Activated T-cell treated with anti-CD3 and anti-CD28 coated beads, Interleukin-2, amount 50 U/mL, for 24 hours (primary cell): ENCODE measurements at regions not wholly inside any gene's neighbourhood (a gene's known extent, or its start where the extent isn't known, plus 50 kb on each side); places are given as distances from the start of the nearest gene placed in this dataset.
A peak's percentile ranks its signal among the peaks of the same experiment; 100 is the strongest.

Experiments
- DNase-seq: peaks from one replicate; pipeline ENCODE4 v3.0.0-alpha.2; 2020
- H3K27ac Mint-ChIP-seq: 2 replicates; pipeline ENCODE4 v1.8.0; 2020; ENCODE audit warnings: mild to moderate bottlenecking, mixed read lengths
- H3K27me3 Mint-ChIP-seq: 2 replicates; pipeline ENCODE4 v1.8.0; 2020; ENCODE audit warnings: mixed read lengths
- H3K36me3 Mint-ChIP-seq: 2 replicates; pipeline ENCODE4 v1.8.0; 2020; ENCODE audit warnings: low read depth, mixed read lengths
- H3K4me1 Mint-ChIP-seq: 2 replicates; pipeline ENCODE4 v1.8.0; 2020; ENCODE audit warnings: low read depth, mixed read lengths
- H3K4me3 Mint-ChIP-seq: 2 replicates; pipeline ENCODE4 v1.8.0; 2020; ENCODE audit warnings: mild to moderate bottlenecking, moderate library complexity, mixed read lengths
- H3K9me3 Mint-ChIP-seq: 2 replicates; pipeline ENCODE4 v1.8.0; 2020; ENCODE audit warnings: mixed read lengths

DNA sequence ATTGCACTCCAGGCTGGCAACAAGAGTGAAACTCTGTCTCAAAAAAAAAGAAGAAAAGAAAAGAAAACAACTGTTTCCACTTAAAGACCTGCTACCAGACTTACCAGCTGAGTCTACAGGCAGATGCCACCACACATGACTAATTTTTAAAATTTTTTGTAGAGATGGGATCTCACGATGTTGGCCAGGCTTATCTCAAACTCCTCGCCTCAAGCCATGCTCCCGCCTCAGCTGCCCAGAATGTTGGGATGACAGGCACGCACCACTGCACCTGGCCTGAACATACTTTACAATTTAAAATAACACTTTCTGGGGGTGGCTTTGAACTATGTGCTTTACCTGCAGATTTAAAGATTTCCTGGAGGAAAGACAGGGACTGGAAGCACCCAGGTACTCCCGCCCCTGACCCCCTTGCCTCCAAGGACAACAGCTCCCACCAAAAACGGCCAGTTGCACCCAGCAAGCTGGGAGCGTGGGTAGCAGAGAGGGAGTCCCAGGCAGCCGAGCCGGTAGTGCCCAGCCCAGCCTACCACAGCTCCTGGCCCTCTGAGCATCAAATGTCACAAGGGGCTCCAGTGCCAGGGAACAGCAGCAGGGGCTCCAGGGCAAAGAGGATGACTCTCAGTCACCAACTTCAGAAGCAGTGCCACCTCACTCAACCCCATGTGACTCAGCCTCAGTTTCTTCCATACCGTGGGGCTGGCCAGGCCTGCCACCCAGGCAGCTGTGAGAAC lies 262.9 kb downstream of the PARN start:
- Mint-ChIP-seq H3K27me3 (no peaks in the 10 kb centered on the region), H3K9me3 (no peaks in the 10 kb centered on the region), H3K36me3 (no peaks in the 10 kb centered on the region), H3K27ac (no peak overlapping the region), H3K4me1 (no peaks in the 10 kb centered on the region), H3K4me3 (no peak overlapping the region)
- no peak for DNase-seq

DNA sequence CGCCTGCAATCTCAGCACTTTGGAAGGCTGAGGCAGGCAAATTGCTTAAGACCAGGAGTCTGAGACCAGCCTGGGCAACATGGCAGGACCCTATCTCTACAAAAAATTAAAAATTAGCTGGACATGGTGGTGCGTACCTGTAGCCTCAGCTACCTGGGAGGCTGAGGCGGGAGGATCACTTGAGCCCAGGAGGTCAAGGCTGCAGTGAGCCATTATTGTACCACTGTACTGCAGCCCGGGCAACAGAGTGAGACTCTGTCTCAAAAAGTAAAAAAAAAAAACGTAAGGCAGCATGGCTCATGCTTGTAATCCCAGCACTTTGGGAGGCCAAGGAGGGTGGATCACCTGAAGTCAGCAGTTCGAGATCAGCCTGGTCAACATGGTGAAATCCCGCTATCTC lies 263.6 kb downstream of the PARN start:
- DNase-seq: no peak
- Mint-ChIP-seq H3K9me3 (no peaks in the 10 kb centered on the region), H3K4me3 (no peak overlapping the region), H3K4me1 (no peaks in the 10 kb centered on the region), H3K27me3 (no peaks in the 10 kb centered on the region), H3K36me3 (no peaks in the 10 kb centered on the region), H3K27ac (no peak overlapping the region)

DNA sequence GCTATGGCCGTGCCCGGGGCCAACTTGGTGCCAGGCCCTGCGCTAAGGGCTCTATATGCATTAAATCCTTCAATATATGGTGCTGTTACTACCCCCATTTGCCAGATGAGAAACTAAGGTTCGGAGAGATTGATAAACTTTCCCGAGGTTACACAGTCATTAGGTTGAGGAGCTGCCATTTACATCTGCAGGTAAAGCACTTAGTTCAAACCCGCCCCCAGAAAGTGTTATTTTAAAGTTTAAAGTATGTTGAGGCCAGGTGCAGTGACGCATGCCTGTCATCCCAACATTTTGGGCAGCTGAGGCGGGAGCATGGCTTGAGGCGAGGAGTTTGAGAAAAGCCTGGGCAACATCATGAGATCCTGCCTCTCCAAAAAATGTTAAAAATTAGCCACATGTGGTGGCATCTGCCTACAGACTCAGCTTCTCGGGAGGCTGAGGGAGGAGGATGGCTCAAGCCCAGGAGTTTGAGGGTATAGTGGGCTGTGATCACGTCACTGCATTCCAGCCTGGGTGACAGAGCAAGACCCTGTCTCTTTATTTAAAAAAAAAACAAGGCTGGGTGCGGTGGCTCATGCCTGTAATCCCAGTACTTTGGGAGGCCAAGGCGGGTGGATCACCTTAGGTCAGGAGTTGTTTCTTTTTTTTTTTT lies 264.7 kb downstream of the PARN start:
- H3K27ac Mint-ChIP-seq: no peak overlapping the region
- no peaks in the 10 kb centered on the region for H3K36me3 Mint-ChIP-seq
- H3K9me3 Mint-ChIP-seq: no peaks in the 10 kb centered on the region
- H3K27me3 Mint-ChIP-seq: no peaks in the 10 kb centered on the region
- no peaks in the 10 kb centered on the region for H3K4me1 Mint-ChIP-seq
- no peak for DNase-seq
- no peak overlapping the region for H3K4me3 Mint-ChIP-seq

DNA sequence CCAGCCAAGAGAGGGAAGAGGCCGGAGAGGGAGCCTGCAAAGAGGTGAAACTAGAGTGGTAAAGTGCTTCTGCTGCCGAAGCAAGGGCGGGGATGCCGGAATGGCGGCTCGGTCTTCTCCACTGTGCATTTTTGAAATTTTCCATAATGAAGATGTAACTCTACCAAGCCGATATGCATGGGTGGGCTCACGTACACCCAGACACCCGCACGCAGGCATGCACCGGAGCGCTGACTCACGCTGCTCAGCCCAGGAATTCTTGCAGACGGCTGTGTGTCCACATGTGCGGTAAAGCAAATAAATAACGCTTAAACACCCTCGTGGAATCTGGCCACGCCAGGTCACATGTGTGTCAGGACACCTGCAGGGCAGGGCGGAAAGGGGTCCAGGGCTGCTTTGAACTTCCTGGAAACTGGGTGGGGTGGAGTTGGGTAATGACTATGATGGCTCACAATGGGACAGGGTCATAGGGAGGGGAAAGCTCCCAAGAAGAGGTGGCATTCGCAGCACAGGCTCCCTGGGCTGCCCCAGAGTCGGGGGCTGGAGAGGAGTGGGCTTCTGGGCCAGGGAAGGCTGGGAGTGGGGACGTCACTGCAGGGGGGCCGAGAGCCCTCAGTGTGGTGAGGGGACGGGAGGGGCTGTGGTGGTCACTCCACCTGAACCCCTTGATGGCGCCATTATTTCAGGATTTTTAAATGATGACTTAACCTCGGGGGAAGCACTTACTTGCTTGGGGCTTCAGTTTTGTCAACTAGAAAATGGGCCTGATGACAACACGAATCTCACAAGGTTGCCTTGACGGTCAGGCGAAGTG lies 265.5 kb downstream of the PARN start:
- Mint-ChIP-seq H3K36me3 (no peaks in the 10 kb centered on the region), H3K4me3 (no peak overlapping the region), H3K27me3 (no peaks in the 10 kb centered on the region), H3K27ac (no peak overlapping the region), H3K4me1 (no peaks in the 10 kb centered on the region), H3K9me3 (no peaks in the 10 kb centered on the region)
- no peak for DNase-seq

DNA sequence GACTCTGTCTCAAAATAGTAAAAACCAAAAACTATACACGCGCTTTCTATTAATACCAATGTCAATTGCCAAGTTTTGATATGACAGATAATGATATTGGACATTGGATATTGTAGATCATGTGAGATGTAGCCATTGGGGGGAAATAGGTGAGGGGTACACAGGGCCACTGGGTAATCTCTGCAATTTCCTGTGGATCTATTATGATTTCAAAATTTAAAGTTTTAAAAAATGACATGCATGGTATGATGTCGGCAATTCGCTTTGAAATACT lies 266.0 kb downstream of the PARN start:
- Mint-ChIP-seq H3K27me3 (peaks cover 2% of the 10 kb centered on the region), H3K36me3 (no peaks in the 10 kb centered on the region), H3K4me1 (no peaks in the 10 kb centered on the region), H3K27ac (no peak overlapping the region), H3K4me3 (no peak overlapping the region), H3K9me3 (no peaks in the 10 kb centered on the region)
- DNase-seq: no peak

DNA sequence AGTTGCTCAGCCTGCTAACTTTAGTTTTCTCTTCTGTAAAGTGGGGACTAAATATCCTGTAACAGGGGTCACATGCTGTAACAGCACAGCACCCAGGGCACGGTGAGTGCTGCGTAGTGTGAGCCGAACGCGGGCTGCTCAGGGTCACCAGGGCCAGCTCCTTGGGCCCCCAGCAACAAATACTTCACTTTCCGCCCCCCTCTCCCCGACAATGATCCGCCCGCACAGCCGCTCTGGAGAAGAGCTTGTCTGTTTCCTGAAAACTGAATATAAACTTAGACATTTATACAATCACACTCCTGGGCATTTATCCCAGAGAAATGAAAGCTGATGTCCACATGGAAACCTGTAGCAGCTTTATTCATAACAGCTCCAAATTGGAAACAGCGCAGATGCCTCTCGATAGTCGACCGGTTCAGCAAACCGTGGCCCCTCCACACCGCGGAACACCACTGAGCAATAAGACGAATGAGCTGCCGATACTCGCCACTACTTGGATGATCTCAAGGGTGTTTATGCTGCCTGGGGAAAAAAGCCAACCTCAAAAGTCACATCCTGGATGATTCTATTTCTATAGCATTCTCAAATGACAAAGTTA lies 267.2 kb downstream of the PARN start:
- H3K27me3 Mint-ChIP-seq: peaks cover 9% of the 10 kb centered on the region
- no peak for DNase-seq
- no peak overlapping the region for H3K4me3 Mint-ChIP-seq
- no peaks in the 10 kb centered on the region for H3K4me1 Mint-ChIP-seq
- no peaks in the 10 kb centered on the region for H3K9me3 Mint-ChIP-seq
- H3K27ac Mint-ChIP-seq: no peak overlapping the region
- H3K36me3 Mint-ChIP-seq: no peaks in the 10 kb centered on the region

DNA sequence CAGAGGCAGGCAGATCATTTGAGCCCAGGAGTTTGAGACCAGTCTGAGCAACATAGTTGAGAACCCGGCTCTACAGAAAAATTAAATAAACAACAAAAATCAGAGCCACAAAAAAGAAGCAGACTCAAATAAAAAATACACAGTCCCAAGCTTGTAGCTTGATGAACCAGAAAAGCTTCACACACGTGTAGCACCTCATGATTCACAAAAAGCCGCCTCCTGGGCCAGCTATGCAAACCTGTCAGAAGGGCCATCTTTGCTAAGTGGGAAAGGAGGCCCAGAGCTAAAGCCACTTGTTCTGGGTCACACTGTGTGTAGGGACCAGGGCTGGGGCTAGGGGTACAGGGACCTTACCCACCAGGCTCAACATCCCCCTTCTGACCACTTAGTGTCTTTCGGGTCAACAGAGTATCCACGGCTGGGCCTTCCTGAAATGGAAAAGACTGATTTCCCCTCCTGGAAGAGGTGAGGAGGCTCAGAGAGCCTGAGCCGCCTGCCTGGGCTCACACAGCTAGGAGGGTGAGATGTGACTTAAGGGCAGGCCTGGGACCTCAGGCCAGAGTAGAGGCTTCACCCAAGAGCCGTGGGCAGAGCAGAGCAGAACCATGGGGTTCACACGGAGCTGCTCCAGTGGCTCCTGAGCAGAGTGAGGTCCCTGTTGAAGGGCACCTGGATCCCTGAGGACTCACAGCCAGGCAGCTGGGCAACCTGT lies 269.6 kb downstream of the PARN start:
- Mint-ChIP-seq H3K36me3 (no peaks in the 10 kb centered on the region), H3K4me1 (no peaks in the 10 kb centered on the region), H3K27ac (no peak overlapping the region), H3K27me3 (peaks cover 17% of the 10 kb centered on the region), H3K9me3 (no peaks in the 10 kb centered on the region), H3K4me3 (no peak overlapping the region)
- DNase-seq: no peak

DNA sequence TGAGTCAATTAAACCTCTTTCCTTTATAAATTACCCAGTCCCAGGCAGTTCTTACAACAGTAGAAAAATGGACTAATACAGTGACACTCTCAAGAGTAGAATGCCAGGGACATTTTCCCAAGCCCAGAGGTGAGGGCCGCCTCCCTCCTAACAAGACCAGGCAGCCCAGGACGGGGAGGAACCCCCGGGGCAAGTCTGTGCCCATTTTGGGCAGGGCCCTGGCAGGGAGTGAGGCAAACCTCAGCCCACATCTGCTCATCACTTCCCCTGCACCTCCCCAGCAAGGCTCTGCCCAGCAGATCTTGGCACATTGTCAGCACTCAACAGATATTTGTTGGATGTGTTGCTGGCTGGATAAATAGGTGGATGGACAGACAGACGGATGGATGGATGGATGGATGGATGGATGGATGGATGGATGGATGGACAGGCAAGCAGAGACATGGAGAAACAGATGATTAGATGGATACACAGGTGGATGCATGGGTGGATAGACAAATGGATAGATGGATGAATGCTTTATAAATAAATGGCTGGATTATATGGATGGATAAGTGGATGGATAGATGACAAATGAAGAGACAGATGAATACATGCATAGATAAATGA lies 271.3 kb downstream of the PARN start:
- H3K36me3 Mint-ChIP-seq: no peaks in the 10 kb centered on the region
- H3K27ac Mint-ChIP-seq: no peak overlapping the region
- peaks cover 19% of the 10 kb centered on the region for H3K27me3 Mint-ChIP-seq

DNA sequence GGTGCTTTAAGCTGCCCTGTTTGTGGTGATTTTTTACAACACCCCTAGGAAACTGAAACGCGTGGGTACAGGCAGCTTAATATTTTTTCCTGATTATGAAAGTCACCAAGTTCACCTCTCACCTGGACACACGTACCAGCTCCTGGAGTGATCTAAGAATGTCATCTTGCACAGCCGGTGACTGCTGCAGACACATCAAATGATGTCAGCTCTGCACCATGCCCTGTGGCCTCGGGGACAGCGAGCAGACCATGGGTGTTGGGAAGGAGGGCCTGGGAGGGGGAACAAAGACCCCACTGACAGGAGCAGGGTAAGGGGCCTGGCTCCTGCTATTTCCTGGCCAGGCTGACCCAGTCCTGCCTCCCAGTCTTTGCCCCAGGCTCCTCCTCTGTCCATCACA lies 272.7 kb downstream of the PARN start:
- Mint-ChIP-seq H3K27ac (no peak overlapping the region), H3K4me3 (no peak overlapping the region)
- DNase-seq: no peak

More for the DNA sequence above, 271.3 kb downstream of the PARN start:
- Mint-ChIP-seq H3K4me3 (no peak overlapping the region), H3K4me1 (peaks cover 8% of the 10 kb centered on the region), H3K9me3 (no peaks in the 10 kb centered on the region)
- DNase-seq: no peak

DNA sequence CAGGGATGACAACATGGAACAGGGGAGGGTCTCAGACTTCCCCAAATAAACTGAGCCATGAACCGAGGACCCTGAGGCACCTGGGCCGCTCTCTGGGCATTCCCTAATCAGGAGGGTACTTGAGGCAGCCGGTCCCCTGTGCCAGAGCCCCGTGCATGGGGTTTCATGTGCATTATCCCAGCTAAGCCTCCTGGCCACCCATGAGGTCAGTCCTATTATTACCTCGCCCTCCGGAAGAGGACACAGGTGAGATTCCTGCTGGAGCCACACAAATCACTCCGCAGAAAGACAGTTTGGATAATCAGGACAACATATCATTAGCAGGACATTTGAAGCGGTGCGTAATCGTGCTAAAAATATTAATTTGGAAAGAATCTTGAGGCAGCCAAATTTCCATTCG lies 274.0 kb downstream of the PARN start:
- H3K27me3 Mint-ChIP-seq: peaks cover 22% of the 10 kb centered on the region
- peaks cover 8% of the 10 kb centered on the region for H3K4me1 Mint-ChIP-seq
- H3K27ac Mint-ChIP-seq: no peak overlapping the region
- no peaks in the 10 kb centered on the region for H3K9me3 Mint-ChIP-seq
- H3K36me3 Mint-ChIP-seq: no peaks in the 10 kb centered on the region
- no peak overlapping the region for H3K4me3 Mint-ChIP-seq
- no peak for DNase-seq

More for the DNA sequence above, 272.7 kb downstream of the PARN start:
- Mint-ChIP-seq H3K27me3 (peaks cover 22% of the 10 kb centered on the region), H3K9me3 (no peaks in the 10 kb centered on the region), H3K4me1 (peaks cover 8% of the 10 kb centered on the region), H3K36me3 (no peaks in the 10 kb centered on the region)

DNA sequence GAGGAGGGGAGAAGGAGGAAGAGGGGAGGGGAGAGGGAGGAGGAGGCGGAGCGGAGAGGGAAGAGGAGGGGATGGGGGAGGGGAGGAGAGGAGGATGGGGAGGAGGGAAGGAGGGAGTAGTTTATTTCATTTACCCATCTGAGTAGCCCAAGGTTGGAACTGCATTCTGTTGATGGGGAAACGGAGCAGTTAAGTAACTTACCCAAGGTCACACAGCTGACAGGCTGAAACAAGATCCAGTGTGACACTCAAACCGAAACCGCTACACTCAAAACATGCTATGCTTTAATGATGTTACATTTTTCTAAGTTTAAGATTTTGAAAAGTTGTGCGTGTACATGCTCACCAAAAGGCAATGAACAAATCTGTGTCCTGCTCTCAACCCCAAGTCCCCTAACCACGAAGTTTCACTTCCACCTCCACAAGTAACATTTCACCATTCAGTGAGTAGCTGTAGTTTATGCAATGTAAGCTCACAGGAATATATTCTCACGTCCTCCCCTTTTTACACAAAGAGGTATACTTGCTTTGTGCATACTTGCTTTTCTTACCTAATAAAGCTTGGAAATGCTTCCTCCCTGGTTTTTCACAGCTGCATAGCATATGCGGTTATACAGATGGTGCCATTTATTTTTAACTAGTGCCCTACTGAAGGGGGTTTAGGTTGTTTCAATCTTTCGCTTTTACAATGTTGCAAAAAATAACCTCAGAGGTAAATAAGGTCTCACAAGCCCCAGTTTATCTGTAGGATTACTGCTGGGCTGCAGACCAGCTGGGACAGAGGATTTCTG lies 275.3 kb downstream of the PARN start:
- Mint-ChIP-seq H3K4me3 (peak overlapping the region; percentile 16), H3K36me3 (no peaks in the 10 kb centered on the region), H3K9me3 (no peaks in the 10 kb centered on the region), H3K4me1 (peaks cover 8% of the 10 kb centered on the region), H3K27me3 (peaks cover 25% of the 10 kb centered on the region), H3K27ac (no peak overlapping the region)
- no peak for DNase-seq

DNA sequence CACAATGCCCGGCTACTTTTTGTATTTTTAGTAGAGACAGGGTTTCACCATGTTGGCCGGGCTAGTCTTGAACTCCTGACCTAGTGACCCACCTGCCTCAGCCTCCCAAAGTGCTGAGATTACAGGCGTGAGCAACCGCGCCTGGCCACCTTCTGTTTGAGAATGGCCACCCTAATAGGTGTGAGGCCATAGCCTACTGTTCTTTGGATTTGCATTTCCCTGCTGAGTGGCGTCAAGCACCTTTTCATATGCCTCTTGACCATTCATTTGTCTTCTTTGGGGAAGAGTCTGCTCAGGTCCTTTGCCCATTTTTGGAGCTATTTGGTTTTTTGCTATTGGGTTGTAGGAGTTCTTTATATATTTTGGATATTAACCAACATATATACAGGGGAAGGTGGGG lies 276.7 kb downstream of the PARN start:
- Mint-ChIP-seq H3K9me3 (no peaks in the 10 kb centered on the region), H3K36me3 (no peaks in the 10 kb centered on the region), H3K27me3 (peaks cover 21% of the 10 kb centered on the region), H3K4me3 (no peak overlapping the region), H3K4me1 (peaks cover 8% of the 10 kb centered on the region), H3K27ac (no peak overlapping the region)
- no peak for DNase-seq

DNA sequence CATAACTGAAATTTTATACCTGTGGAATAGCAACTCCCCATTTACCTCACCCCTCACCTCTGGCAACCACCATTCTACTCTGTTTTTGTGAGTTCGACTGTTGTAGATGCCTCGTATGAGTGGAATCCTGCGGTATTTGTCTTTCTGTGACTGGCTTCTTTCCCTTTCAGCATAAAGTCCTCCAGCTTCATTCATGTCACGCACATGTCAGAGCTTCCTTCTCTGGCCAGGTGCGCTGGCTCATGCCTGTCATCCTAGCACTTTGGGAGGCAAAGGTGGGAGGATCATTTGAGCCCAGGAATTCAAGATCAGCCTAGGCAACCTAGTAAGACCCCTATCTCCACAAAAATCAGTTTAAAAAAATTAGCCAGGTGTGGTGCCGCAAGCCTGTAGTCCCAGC lies 278.4 kb downstream of the PARN start:
- Mint-ChIP-seq H3K27ac (no peak overlapping the region), H3K4me1 (peaks cover 8% of the 10 kb centered on the region), H3K9me3 (no peaks in the 10 kb centered on the region), H3K4me3 (no peak overlapping the region), H3K27me3 (peaks cover 14% of the 10 kb centered on the region), H3K36me3 (no peaks in the 10 kb centered on the region)
- no peak for DNase-seq
